ENCODE measurements at regions not wholly inside any gene's neighbourhood (a gene's known extent, or its start where the extent isn't known, plus 50 kb on each side); places are given as distances from the start of the nearest gene placed in this dataset.

GRCh38 chr22:48496226-48496845 is 1331.3 kb downstream of the BRD1 start:
- TF ChIP-seq, protein P1, sequence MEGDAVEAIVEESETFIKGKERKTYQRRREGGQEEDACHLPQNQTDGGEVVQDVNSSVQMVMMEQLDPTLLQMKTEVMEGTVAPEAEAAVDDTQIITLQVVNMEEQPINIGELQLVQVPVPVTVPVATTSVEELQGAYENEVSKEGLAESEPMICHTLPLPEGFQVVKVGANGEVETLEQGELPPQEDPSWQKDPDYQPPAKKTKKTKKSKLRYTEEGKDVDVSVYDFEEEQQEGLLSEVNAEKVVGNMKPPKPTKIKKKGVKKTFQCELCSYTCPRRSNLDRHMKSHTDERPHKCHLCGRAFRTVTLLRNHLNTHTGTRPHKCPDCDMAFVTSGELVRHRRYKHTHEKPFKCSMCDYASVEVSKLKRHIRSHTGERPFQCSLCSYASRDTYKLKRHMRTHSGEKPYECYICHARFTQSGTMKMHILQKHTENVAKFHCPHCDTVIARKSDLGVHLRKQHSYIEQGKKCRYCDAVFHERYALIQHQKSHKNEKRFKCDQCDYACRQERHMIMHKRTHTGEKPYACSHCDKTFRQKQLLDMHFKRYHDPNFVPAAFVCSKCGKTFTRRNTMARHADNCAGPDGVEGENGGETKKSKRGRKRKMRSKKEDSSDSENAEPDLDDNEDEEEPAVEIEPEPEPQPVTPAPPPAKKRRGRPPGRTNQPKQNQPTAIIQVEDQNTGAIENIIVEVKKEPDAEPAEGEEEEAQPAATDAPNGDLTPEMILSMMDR (IDR thresholded peaks at IDR 0.05; ENCODE audit: insufficient read depth, low read length, poor library complexity, severe bottlenecking): no peak
- no peak for TF ChIP-seq EZH2phosphoT487 (conservative IDR thresholded peaks at IDR 0.05; ENCODE audit: low read length)
